Thyroid gland (tissue), 4 donors: ENCODE measurements at regions not wholly inside any gene's neighbourhood (a gene's known extent, or its start where the extent isn't known, plus 50 kb on each side); places are given as distances from the start of the nearest gene placed in this dataset.

Experiments
- CTCF ChIP-seq, 6 experiments: fragments of 200-600 bp in 3 of 6; fragments of 450-650 bp in 3 of 6; sonication (generic) in 3 of 6; IDR thresholded peaks; one replicate each; pipeline ENCODE4 v1.5.1; 2016 to 2019; ENCODE audit warnings: antibody characterized with exemption in 6 of 6, mild to moderate bottlenecking in 2 of 6, inconsistent platforms in 1 of 6, moderate library complexity in 1 of 6
- POLR2A ChIP-seq, 2 donors: fragments of 450-650 bp; IDR thresholded peaks; one replicate each; pipeline ENCODE4 v1.6.1; 2017; ENCODE audit warnings: antibody characterized with exemption in 2 of 2, mild to moderate bottlenecking in 2 of 2, moderate library complexity in 1 of 2

- no peak for TF ChIP-seq POLR2A (IDR thresholded peaks at IDR 0.05)
- no peak for TF ChIP-seq CTCF (IDR thresholded peaks at IDR 0.05)
Observed at GRCh38 chr4:31275906-31276305, 555.7 kb downstream of the PCDH7 start.
